ENCODE measurements at regions not wholly inside any gene's neighbourhood (a gene's known extent, or its start where the extent isn't known, plus 50 kb on each side); places are given as distances from the start of the nearest gene placed in this dataset.

DNA sequence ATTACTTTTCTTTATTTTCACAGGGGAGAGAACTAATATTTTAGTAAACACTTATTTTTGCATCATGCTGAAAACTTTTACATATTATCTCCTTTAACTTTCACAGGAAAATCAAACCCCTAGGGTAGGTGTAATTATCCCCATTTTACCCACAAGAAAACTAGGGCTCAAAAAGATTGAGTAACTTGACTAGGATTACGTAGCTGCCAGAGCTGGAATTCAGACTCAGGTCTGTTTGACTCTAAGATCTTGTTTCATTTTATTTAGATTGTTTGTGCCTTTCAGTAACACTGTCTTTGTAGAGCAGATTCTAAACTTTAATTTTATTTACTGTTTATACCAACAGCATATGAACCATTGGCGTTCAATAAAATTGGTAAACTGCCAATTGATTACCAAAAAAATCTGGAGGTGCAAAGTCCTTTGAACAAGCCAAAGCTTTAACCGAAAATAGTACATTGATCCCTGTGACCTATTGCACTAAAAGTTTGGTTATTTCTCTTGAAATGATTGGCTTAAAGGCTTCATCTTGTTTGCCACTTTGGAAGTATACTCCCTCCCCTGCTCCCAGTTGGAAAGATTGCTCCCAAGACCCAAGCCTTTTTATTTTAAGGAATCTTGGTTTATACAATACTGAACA is 71.0 kb upstream of the WDR26 start:
- no peaks in the 10 kb centered on the region for H3K27me3 ChIP-seq (ENCODE audit: control insufficient read depth in 2 of 2, insufficient read depth in 2 of 2, low read length in 2 of 2)
- H3K36me3 ChIP-seq (ENCODE audit: control insufficient read depth in 2 of 3, insufficient read depth in 3 of 3, low read length in 3 of 3): no peaks in the 10 kb centered on the region
- peaks cover 7 to 48% (median 14%) of the 10 kb centered on the region in 7 donors for H3K4me1 Mint-ChIP-seq
- H3K27ac ChIP-seq (ENCODE audit: low read depth, low read length): no peak overlapping the region
- POLR2A ChIA-PET: no interaction called here
- H3K4me1 ChIP-seq (ENCODE audit: control insufficient read depth in 2 of 2, insufficient read depth in 2 of 2, low read length in 2 of 2): peaks cover 0 to 7% of the 10 kb centered on the region in 2 donors
- H3K9me3 Mint-ChIP-seq: no peaks in the 10 kb centered on the region
- no peak overlapping the region for H3K4me3 ChIP-seq (ENCODE audit: low read length)
- no peak overlapping the region for H3K27ac Mint-ChIP-seq
- intact Hi-C loops (cut with micrococcal nuclease): no loop called here
- H3K27me3 Mint-ChIP-seq: no peaks in the 10 kb centered on the region
- H3K9me3 ChIP-seq (ENCODE audit: control insufficient read depth in 2 of 3, low read length in 3 of 3): no peaks in the 10 kb centered on the region
- ATAC-seq: no peak
- H3K36me3 Mint-ChIP-seq: peaks cover 0 to 4% (median 0%) of the 10 kb centered on the region in 5 donors
- CTCF ChIA-PET: interaction anchor here (0.7 kb wide), 1 partner anchor 34 kb away, joined by 3 read pairs; no protein-coding TSS in a partner anchor
- no peak for DNase-seq
- H3K4me3 Mint-ChIP-seq: no peak overlapping the region

- intact Hi-C loops (cut with micrococcal nuclease): no loop called here
- no peaks in the 10 kb centered on the region for H3K9me3 Mint-ChIP-seq
- Histone ChIP-seq H3K4me3 (ENCODE audit: low read length) (no peak overlapping the region), H3K27me3 (ENCODE audit: control insufficient read depth in 2 of 2, insufficient read depth in 2 of 2, low read length in 2 of 2) (no peaks in the 10 kb centered on the region), H3K36me3 (ENCODE audit: control insufficient read depth in 2 of 3, insufficient read depth in 3 of 3, low read length in 3 of 3) (no peaks in the 10 kb centered on the region), H3K4me1 (ENCODE audit: control insufficient read depth in 2 of 2, insufficient read depth in 2 of 2, low read length in 2 of 2) (peaks cover 0 to 7% of the 10 kb centered on the region in 2 donors), H3K27ac (ENCODE audit: low read depth, low read length) (no peak overlapping the region), H3K9me3 (ENCODE audit: control insufficient read depth in 2 of 3, low read length in 3 of 3) (no peaks in the 10 kb centered on the region)
- no peak for DNase-seq
- peaks cover 0 to 48% (median 9%) of the 10 kb centered on the region in 7 donors for H3K4me1 Mint-ChIP-seq
- ChIA-PET POLR2A (interaction anchor here (0.6 kb wide), 1 partner anchor 37 kb away, joined by 5 read pairs; no protein-coding TSS in a partner anchor), CTCF (no interaction called here)
- no peak overlapping the region for H3K27ac Mint-ChIP-seq
- no peak for ATAC-seq
- peaks cover 0 to 2% (median 0%) of the 10 kb centered on the region in 5 donors for H3K36me3 Mint-ChIP-seq
- H3K4me3 Mint-ChIP-seq: no peak overlapping the region
- no peaks in the 10 kb centered on the region for H3K27me3 Mint-ChIP-seq
Observed at GRCh38 chr1:224506141-224506814, 71.7 kb upstream of the WDR26 start.

- Mint-ChIP-seq H3K27me3 (no peaks in the 10 kb centered on the region), H3K27ac (no peak overlapping the region), H3K36me3 (peaks cover 0 to 2% (median 0%) of the 10 kb centered on the region in 5 donors), H3K4me1 (peaks cover 0 to 37% (median 4%) of the 10 kb centered on the region in 7 donors), H3K9me3 (no peaks in the 10 kb centered on the region), H3K4me3 (no peak overlapping the region)
- POLR2A ChIA-PET: no interaction called here
- no peaks in the 10 kb centered on the region for H3K9me3 ChIP-seq (ENCODE audit: control insufficient read depth in 2 of 3, low read length in 3 of 3)
- no peaks in the 10 kb centered on the region for H3K27me3 ChIP-seq (ENCODE audit: control insufficient read depth in 2 of 2, insufficient read depth in 2 of 2, low read length in 2 of 2)
- intact Hi-C loops (cut with micrococcal nuclease): no loop called here
- no peak overlapping the region for H3K27ac ChIP-seq (ENCODE audit: low read depth, low read length)
- H3K4me1 ChIP-seq (ENCODE audit: control insufficient read depth in 2 of 2, insufficient read depth in 2 of 2, low read length in 2 of 2): peaks cover 0 to 7% of the 10 kb centered on the region in 2 donors
- CTCF ChIA-PET: interaction anchor here (1.2 kb wide), 1 partner anchor 10 kb away, joined by 3 read pairs; no protein-coding TSS in a partner anchor
- no peak overlapping the region for H3K4me3 ChIP-seq (ENCODE audit: low read length)
- H3K36me3 ChIP-seq (ENCODE audit: control insufficient read depth in 2 of 3, insufficient read depth in 3 of 3, low read length in 3 of 3): no peaks in the 10 kb centered on the region
- DNase-seq (no peak), ATAC-seq (no peak)
Observed at GRCh38 chr1:224507771-224508523, 73.3 kb upstream of the WDR26 start.

DNA sequence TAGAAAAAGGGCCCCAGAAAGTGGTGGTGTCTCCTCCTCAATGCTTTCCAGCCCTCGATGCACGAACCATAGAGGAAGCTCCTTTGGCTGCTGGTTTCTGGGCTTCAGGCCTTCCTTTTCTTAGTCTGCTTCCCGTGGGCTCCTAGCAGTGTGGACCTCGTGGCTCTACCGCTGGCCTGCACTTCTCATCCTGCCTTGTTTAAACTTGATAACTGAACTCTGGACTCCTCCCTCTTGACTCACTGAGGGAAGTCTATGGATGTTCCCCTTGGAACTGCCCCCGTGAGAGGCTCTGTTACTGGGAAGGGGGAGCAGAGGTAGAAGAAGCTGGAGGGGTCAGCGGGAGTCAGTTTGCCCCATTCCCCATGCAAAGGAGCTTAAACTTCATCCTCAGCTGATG is 75.3 kb upstream of the WDR26 start:
- ChIA-PET CTCF (interaction anchor here (0.8 kb wide), 1 partner anchor 342 kb away, joined by 3 read pairs; no protein-coding TSS in a partner anchor), POLR2A (no interaction called here)
- H3K27me3 Mint-ChIP-seq: peaks cover 0 to 4% (median 0%) of the 10 kb centered on the region in 5 donors
- no peaks in the 10 kb centered on the region for H3K4me1 ChIP-seq (ENCODE audit: control insufficient read depth in 2 of 2, insufficient read depth in 2 of 2, low read length in 2 of 2)
- H3K27ac ChIP-seq (ENCODE audit: low read depth, low read length): no peak overlapping the region
- no peaks in the 10 kb centered on the region for H3K36me3 Mint-ChIP-seq
- ATAC-seq (no peak), DNase-seq (no peak)
- H3K27ac Mint-ChIP-seq: no peak overlapping the region
- no peaks in the 10 kb centered on the region for H3K9me3 Mint-ChIP-seq
- no peak overlapping the region for H3K4me3 ChIP-seq (ENCODE audit: low read length)
- H3K9me3 ChIP-seq (ENCODE audit: control insufficient read depth in 2 of 3, low read length in 3 of 3): no peaks in the 10 kb centered on the region
- H3K36me3 ChIP-seq (ENCODE audit: control insufficient read depth in 2 of 3, insufficient read depth in 3 of 3, low read length in 3 of 3): no peaks in the 10 kb centered on the region
- H3K4me3 Mint-ChIP-seq: no peak overlapping the region
- no peaks in the 10 kb centered on the region for H3K27me3 ChIP-seq (ENCODE audit: control insufficient read depth in 2 of 2, insufficient read depth in 2 of 2, low read length in 2 of 2)
- peaks cover 2 to 27% (median 7%) of the 10 kb centered on the region in 7 donors for H3K4me1 Mint-ChIP-seq
- intact Hi-C loops (cut with micrococcal nuclease): loop anchor here (5.0 kb wide), 2 partner anchors 107 to 1467 kb away; partner anchors contain the start of gene CNIH3 (in 1 of the 2)

DNA sequence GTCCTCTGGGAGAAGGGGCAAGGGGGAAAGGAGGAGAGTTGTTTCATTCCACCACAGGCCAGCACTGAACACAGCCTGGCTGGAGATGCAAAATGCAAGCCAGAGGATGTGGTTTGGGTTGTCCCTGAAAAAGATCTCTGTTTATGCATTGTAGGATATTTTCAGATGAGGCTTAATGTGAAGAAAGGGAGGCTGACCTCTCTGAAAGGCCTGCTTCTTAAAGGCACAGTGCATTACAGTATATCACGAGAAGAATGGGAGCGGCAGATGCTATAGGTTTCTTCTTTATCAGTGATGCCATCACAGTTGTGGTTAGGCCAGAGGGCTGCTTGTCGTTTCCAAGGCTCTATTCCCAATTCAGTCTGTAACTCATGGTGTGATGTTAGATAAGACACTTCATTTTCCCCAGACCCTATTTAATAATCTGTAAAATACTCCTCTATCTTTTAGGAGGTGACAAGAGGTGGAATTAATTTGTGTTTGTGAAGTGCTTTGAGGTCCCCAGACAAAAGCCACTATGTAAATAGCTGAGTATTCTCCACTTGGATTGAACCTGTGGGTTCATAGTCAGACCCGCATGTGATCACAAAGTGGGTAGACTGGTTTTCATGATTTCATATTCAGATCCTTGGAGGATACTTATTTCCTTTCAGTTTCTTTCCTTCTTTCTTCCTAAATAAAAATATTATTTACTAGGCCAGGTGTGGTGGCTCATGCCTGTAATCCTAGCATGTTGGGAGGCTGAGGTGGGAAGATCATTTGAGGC is 76.5 kb upstream of the WDR26 start:
- POLR2A ChIA-PET: no interaction called here
- H3K4me3 ChIP-seq (ENCODE audit: low read length): no peak overlapping the region
- Mint-ChIP-seq H3K4me1 (peaks cover 0 to 26% (median 7%) of the 10 kb centered on the region in 7 donors), H3K4me3 (peak overlapping the region in 1 of 10 donors; percentile 16), H3K27me3 (peaks cover 0 to 4% (median 0%) of the 10 kb centered on the region in 5 donors), H3K36me3 (no peaks in the 10 kb centered on the region), H3K27ac (peak overlapping the region in 1 of 9 donors; percentile 42), H3K9me3 (no peaks in the 10 kb centered on the region)
- H3K27me3 ChIP-seq (ENCODE audit: control insufficient read depth in 2 of 2, insufficient read depth in 2 of 2, low read length in 2 of 2): no peaks in the 10 kb centered on the region
- ATAC-seq (no peak), DNase-seq (no peak)
- CTCF ChIA-PET: interaction anchor here (1.4 to 3.8 kb wide), 2 partner anchors 14 to 412 kb away, joined by 3 to 16 read pairs; no protein-coding TSS in a partner anchor
- H3K4me1 ChIP-seq (ENCODE audit: control insufficient read depth in 2 of 2, insufficient read depth in 2 of 2, low read length in 2 of 2): no peaks in the 10 kb centered on the region
- H3K36me3 ChIP-seq (ENCODE audit: control insufficient read depth in 2 of 3, insufficient read depth in 3 of 3, low read length in 3 of 3): no peaks in the 10 kb centered on the region
- intact Hi-C loops (cut with micrococcal nuclease): loop anchor here (5.0 kb wide), 2 partner anchors 106 to 1466 kb away; partner anchors contain the start of gene CNIH3 (in 1 of the 2)
- H3K9me3 ChIP-seq (ENCODE audit: control insufficient read depth in 2 of 3, low read length in 3 of 3): no peaks in the 10 kb centered on the region
- H3K27ac ChIP-seq (ENCODE audit: low read depth, low read length): no peak overlapping the region

GRCh38 chr1:224512600-224513151 is 78.1 kb upstream of the WDR26 start:
- Mint-ChIP-seq H3K9me3 (no peaks in the 10 kb centered on the region), H3K4me1 (peaks cover 0 to 26% (median 7%) of the 10 kb centered on the region in 7 donors), H3K36me3 (no peaks in the 10 kb centered on the region), H3K4me3 (no peak overlapping the region), H3K27ac (no peak overlapping the region), H3K27me3 (peaks cover 0 to 4% (median 0%) of the 10 kb centered on the region in 5 donors)
- Histone ChIP-seq H3K27ac (ENCODE audit: low read depth, low read length) (no peak overlapping the region), H3K4me3 (ENCODE audit: low read length) (no peak overlapping the region), H3K27me3 (ENCODE audit: control insufficient read depth in 2 of 2, insufficient read depth in 2 of 2, low read length in 2 of 2) (no peaks in the 10 kb centered on the region), H3K4me1 (ENCODE audit: control insufficient read depth in 2 of 2, insufficient read depth in 2 of 2, low read length in 2 of 2) (no peaks in the 10 kb centered on the region), H3K9me3 (ENCODE audit: control insufficient read depth in 2 of 3, low read length in 3 of 3) (no peaks in the 10 kb centered on the region), H3K36me3 (ENCODE audit: control insufficient read depth in 2 of 3, insufficient read depth in 3 of 3, low read length in 3 of 3) (no peaks in the 10 kb centered on the region)
- intact Hi-C loops (cut with micrococcal nuclease): loop anchor here (1.0 to 5.0 kb wide), 6 partner anchors 14 to 1465 kb away; partner anchors contain the start of gene CNIH3 (in 1 of the 2)
- DNase-seq (no peak), ATAC-seq (no peak)
- ChIA-PET CTCF (interaction anchor here (0.7 to 3.8 kb wide), 6 partner anchors 11 to 410 kb away, joined by 3 to 16 read pairs (median 10); no protein-coding TSS in a partner anchor), POLR2A (no interaction called here)

Data from naive thymus-derived CD4-positive, alpha-beta T cell (primary cell).